Hepatic stellate cell (primary cell): ENCODE measurements at regions not wholly inside any gene's neighbourhood (a gene's known extent, or its start where the extent isn't known, plus 50 kb on each side); places are given as distances from the start of the nearest gene placed in this dataset.
"Not testable (repeated sequence)": the region's sequence is repeated elsewhere in the genome, so short reads cannot be mapped to it uniquely, and the experiment has no call there.

Experiments used
- DNase-seq: peaks from one replicate; pipeline ENCODE4 v3.0.0; 2011; ENCODE audit warnings: low spot score

- no peak for DNase-seq
Measured at GRCh38 chr12:118537481-118537917, 161.1 kb downstream of the SUDS3 start.

GRCh38 chr12:118541071-118541470 is 164.7 kb downstream of the SUDS3 start:
- no peak for DNase-seq

GRCh38 chr12:118541934-118542333 is 165.6 kb downstream of the SUDS3 start:
- DNase-seq, result no peak

- no peak for DNase-seq
Measured at GRCh38 chr12:118543651-118544050, 167.3 kb downstream of the SUDS3 start.

- DNase-seq, result peak; percentile 80
Measured at GRCh38 chr12:118544569-118544968, 168.2 kb downstream of the SUDS3 start.

GRCh38 chr12:118547606-118548005 is 171.3 kb downstream of the SUDS3 start:
- DNase-seq, result not testable (repeated sequence)

GRCh38 chr12:118548887-118549509 is 172.6 kb downstream of the SUDS3 start:
- DNase-seq, result no peak

- DNase-seq, result no peak
Measured at GRCh38 chr12:118549510-118549980, 173.2 kb downstream of the SUDS3 start.

GRCh38 chr12:118553856-118554504 is 177.6 kb downstream of the SUDS3 start:
- DNase-seq, result no peak

- DNase-seq, result no peak
Measured at GRCh38 chr12:118558941-118559340, 182.6 kb downstream of the SUDS3 start.

- no peak for DNase-seq
Measured at GRCh38 chr12:118560733-118561132, 184.4 kb downstream of the SUDS3 start.

GRCh38 chr12:118571730-118572129 is 195.4 kb downstream of the SUDS3 start:
- DNase-seq, result no peak

- DNase-seq, result no peak
Measured at GRCh38 chr12:118574288-118574687, 197.9 kb downstream of the SUDS3 start.

- no peak for DNase-seq
Measured at GRCh38 chr12:118575730-118576129, 199.4 kb downstream of the SUDS3 start.

- no peak for DNase-seq
Measured at GRCh38 chr12:118581371-118581770, 205.0 kb downstream of the SUDS3 start.

GRCh38 chr12:118582863-118583262 is 206.5 kb downstream of the SUDS3 start:
- DNase-seq, result no peak

- no peak for DNase-seq
Measured at GRCh38 chr12:118586433-118586832, 210.1 kb downstream of the SUDS3 start.

GRCh38 chr12:118589162-118589561 is 212.8 kb downstream of the SUDS3 start:
- no peak for DNase-seq

GRCh38 chr12:118590406-118591150 is 214.2 kb downstream of the SUDS3 start:
- no peak for DNase-seq

GRCh38 chr12:118603610-118604361 is 227.4 kb downstream of the SUDS3 start:
- DNase-seq, result no peak

GRCh38 chr12:118606690-118607089 is 230.3 kb downstream of the SUDS3 start:
- no peak for DNase-seq

- DNase-seq, result no peak
Measured at GRCh38 chr12:118607831-118608230, 231.5 kb downstream of the SUDS3 start.
